ENCODE measurements at regions not wholly inside any gene's neighbourhood (a gene's known extent, or its start where the extent isn't known, plus 50 kb on each side); places are given as distances from the start of the nearest gene placed in this dataset.

GRCh38 chrX:6793000-6793399 is 258.1 kb upstream of the VCX3A start:
- H3K36me3 ChIP-seq (ENCODE audit: control insufficient read depth in 2 of 3, insufficient read depth in 3 of 3, low read length in 3 of 3), result no peaks in the 10 kb centered on the region
- no peak for DNase-seq

DNA sequence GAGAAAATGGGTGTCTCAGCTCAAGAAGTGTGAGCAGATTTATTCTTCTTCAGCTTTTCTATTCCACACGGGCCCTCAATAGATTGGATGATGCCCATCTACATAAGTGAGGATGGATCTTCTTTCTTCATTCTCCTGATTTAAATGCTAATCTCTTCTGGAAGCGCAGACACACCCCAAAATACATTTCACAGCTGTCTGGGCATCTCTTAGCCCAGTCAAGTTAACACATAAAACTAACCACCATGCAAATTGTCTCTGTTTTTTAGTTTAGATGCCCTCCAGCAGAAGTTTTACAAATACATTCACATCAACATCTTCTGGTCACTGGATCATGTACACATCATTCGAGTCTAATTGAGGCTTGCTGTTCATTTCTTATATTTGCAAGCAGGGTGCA is 249.0 kb upstream of the VCX3A start:
- no peak overlapping the region for H3K9ac ChIP-seq (ENCODE audit: low read length in 3 of 3)
- H3K9me3 ChIP-seq (ENCODE audit: control insufficient read depth in 2 of 3, insufficient read depth in 1 of 3, low read length in 3 of 3), result no peaks in the 10 kb centered on the region
- H3K4me3 ChIP-seq (ENCODE audit: low read length in 3 of 3), result no peak overlapping the region
- H3K4me1 ChIP-seq (ENCODE audit: control insufficient read depth in 2 of 3, insufficient read depth in 2 of 3, low read depth in 1 of 3, low read length in 3 of 3), result no peaks in the 10 kb centered on the region
- H3K36me3 ChIP-seq (ENCODE audit: control insufficient read depth in 2 of 3, insufficient read depth in 3 of 3, low read length in 3 of 3), result no peaks in the 10 kb centered on the region
- intact Hi-C loops (cut with DNase I), result no loop called here
- FAIRE-seq (no peak), DNase-seq (no peak)
- TF ChIP-seq CTCF (IDR thresholded peaks at IDR 0.05; ENCODE audit: borderline replicate concordance, extremely low read depth, insufficient read depth), result no peak
- no peak overlapping the region for H3K27ac ChIP-seq (ENCODE audit: low read depth in 2 of 2, low read length in 2 of 2)
- H3K27me3 ChIP-seq (ENCODE audit: control insufficient read depth, insufficient read depth, low read length), result no peaks in the 10 kb centered on the region

More at GRCh38 chrX:6793000-6793399, 258.1 kb upstream of the VCX3A start:
- intact Hi-C loops (cut with DNase I), result no loop called here
- H3K27ac ChIP-seq (ENCODE audit: low read depth in 2 of 2, low read length in 2 of 2), result no peak overlapping the region
- no peaks in the 10 kb centered on the region for H3K27me3 ChIP-seq (ENCODE audit: control insufficient read depth, insufficient read depth, low read length)
- H3K4me1 ChIP-seq (ENCODE audit: control insufficient read depth in 2 of 3, insufficient read depth in 2 of 3, low read depth in 1 of 3, low read length in 3 of 3), result no peaks in the 10 kb centered on the region
- H3K4me3 ChIP-seq (ENCODE audit: low read length in 3 of 3), result no peak overlapping the region
- H3K9ac ChIP-seq (ENCODE audit: low read length in 3 of 3), result no peak overlapping the region
- no peak for FAIRE-seq
- no peaks in the 10 kb centered on the region for H3K9me3 ChIP-seq (ENCODE audit: control insufficient read depth in 2 of 3, insufficient read depth in 1 of 3, low read length in 3 of 3)
- no peak for TF ChIP-seq CTCF (IDR thresholded peaks at IDR 0.05; ENCODE audit: borderline replicate concordance, extremely low read depth, insufficient read depth)

GRCh38 chrX:6782831-6783230 is 247.9 kb upstream of the VCX3A start:
- H3K9me3 ChIP-seq (ENCODE audit: control insufficient read depth in 2 of 3, insufficient read depth in 1 of 3, low read length in 3 of 3), result no peaks in the 10 kb centered on the region
- H3K4me1 ChIP-seq (ENCODE audit: control insufficient read depth in 2 of 3, insufficient read depth in 2 of 3, low read depth in 1 of 3, low read length in 3 of 3), result no peaks in the 10 kb centered on the region
- no peak for TF ChIP-seq CTCF (IDR thresholded peaks at IDR 0.05; ENCODE audit: borderline replicate concordance, extremely low read depth, insufficient read depth)
- H3K9ac ChIP-seq (ENCODE audit: low read length in 3 of 3), result no peak overlapping the region
- no peaks in the 10 kb centered on the region for H3K27me3 ChIP-seq (ENCODE audit: control insufficient read depth, insufficient read depth, low read length)
- intact Hi-C loops (cut with DNase I), result no loop called here
- no peak for FAIRE-seq
- H3K36me3 ChIP-seq (ENCODE audit: control insufficient read depth in 2 of 3, insufficient read depth in 3 of 3, low read length in 3 of 3), result no peaks in the 10 kb centered on the region
- H3K27ac ChIP-seq (ENCODE audit: low read depth in 2 of 2, low read length in 2 of 2), result no peak overlapping the region
- DNase-seq, result no peak
- no peak overlapping the region for H3K4me3 ChIP-seq (ENCODE audit: low read length in 3 of 3)

All from kidney (tissue), 13 donors.